IMR-90 (cell line): ENCODE measurements at regions not wholly inside any gene's neighbourhood (a gene's known extent, or its start where the extent isn't known, plus 50 kb on each side); places are given as distances from the start of the nearest gene placed in this dataset.

Experiments
- CTCF ChIP-seq: conservative IDR thresholded peaks from 2 replicates; pipeline ENCODE4 v1.5.1; 2012; ENCODE audit warnings: mild to moderate bottlenecking, low read depth, low read length, improper control_type of control experiment
- MAFK ChIP-seq: IDR thresholded peaks from 2 replicates; pipeline ENCODE4 v1.6.1; 2012; ENCODE audit warnings: low read depth, low read length, improper control_type of control experiment
- MAZ ChIP-seq: IDR thresholded peaks from 2 replicates; pipeline ENCODE4 v1.6.1; 2012; ENCODE audit warnings: low read depth, mild to moderate bottlenecking, low read length, improper control_type of control experiment, moderate library complexity, borderline replicate concordance
- RAD21 ChIP-seq: IDR thresholded peaks from 2 replicates; pipeline ENCODE4 v1.6.1; 2012; ENCODE audit warnings: low read length, improper control_type of control experiment
- RCOR1 ChIP-seq: IDR thresholded peaks from 2 replicates; pipeline ENCODE4 v1.6.1; 2012; ENCODE audit warnings: mild to moderate bottlenecking, low read length, improper control_type of control experiment; ENCODE audit not compliant: insufficient replicate concordance
- SMC3 ChIP-seq: fragments of 150-350 bp; IDR thresholded peaks from 2 replicates; pipeline ENCODE4 v1.6.1; 2016; ENCODE audit warnings: low read depth, mild to moderate bottlenecking, antibody characterized with exemption, low read length, moderate library complexity

- TF ChIP-seq SMC3 = no peak
- no peak for TF ChIP-seq RCOR1
- TF ChIP-seq CTCF = no peak
- TF ChIP-seq MAZ = no peak
- no peak for TF ChIP-seq MAFK
- no peak for TF ChIP-seq RAD21
Measured at GRCh38 chr5:91271999-91272398, 111.1 kb downstream of the ARRDC3 start.
